ENCODE measurements at regions not wholly inside any gene's neighbourhood (a gene's known extent, or its start where the extent isn't known, plus 50 kb on each side); places are given as distances from the start of the nearest gene placed in this dataset.

GRCh38 chr18:70600225-70600925, 311.5 kb downstream of the SOCS6 start:
- TF ChIP-seq CTCF (conservative IDR thresholded peaks at IDR 0.05 in 1 of 2, IDR thresholded peaks at IDR 0.05 in 1 of 2; ENCODE audit: extremely low read depth in 1 of 2, insufficient read depth in 1 of 2, low read depth in 1 of 2, low read length in 2 of 2) (no peak), EZH2 (IDR thresholded peaks at IDR 0.05; ENCODE audit: borderline replicate concordance, low read length) (no peak)

Measured in mammary epithelial cell (primary cell).